ENCODE measurements at regions not wholly inside any gene's neighbourhood (a gene's known extent, or its start where the extent isn't known, plus 50 kb on each side); places are given as distances from the start of the nearest gene placed in this dataset.
A peak's percentile ranks its signal among the peaks of the same experiment; 100 is the strongest.

DNA sequence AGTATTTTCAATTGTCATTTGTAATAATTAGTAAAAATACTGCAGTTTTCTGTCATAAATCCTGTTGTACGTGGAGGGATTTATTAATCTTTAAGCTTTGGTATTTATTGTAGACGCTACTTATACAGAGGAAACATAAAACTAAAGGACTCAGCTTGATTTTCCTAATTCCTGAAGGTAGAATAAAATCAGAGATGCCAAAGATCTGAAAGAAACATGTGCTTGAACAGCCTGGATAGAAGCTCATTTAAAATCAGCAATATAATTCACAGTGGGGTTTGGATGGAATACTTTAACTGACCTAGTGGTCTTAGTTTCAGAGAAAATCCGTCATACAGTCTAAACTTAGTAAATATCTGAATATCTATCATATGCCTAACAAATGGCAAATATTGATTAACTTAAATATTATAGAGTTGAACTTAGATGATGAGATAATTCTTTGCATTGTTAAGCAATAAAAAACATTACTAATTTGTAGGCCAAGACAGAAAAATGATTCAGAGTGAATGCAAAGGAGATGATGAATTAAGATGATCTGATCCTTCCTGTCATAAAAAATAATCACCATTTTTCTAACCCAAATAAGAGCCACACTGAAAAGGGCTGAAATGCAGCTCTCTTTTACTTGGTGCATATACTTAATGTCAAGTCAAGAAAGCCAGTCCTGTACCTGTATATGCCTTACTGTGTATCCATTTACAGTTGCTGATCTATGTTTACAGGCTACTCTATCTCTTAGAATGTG is 397.1 kb upstream of the DCN start:
- no peak overlapping the region for H3K4me3 ChIP-seq
- no peaks in the 10 kb centered on the region for H3K9me3 ChIP-seq
- H3K27me3 ChIP-seq, result no peaks in the 10 kb centered on the region
- H3K4me1 ChIP-seq, result peaks cover 6% of the 10 kb centered on the region
- intact Hi-C loops (cut with DNase I), result no loop called here
- H3K27ac ChIP-seq, result peak overlapping the region; percentile 15
- no peaks in the 10 kb centered on the region for H3K36me3 ChIP-seq
- DNase-seq (ENCODE audit: extremely low spot score in 2 of 2), result no peak
- TF ChIP-seq POLR2A (IDR thresholded peaks at IDR 0.05), result no peak
- no peak for TF ChIP-seq POLR2AphosphoS5 (IDR thresholded peaks at IDR 0.05; ENCODE audit: insufficient read depth in 1 of 2, low read depth in 1 of 2)
- TF ChIP-seq, protein P1, sequence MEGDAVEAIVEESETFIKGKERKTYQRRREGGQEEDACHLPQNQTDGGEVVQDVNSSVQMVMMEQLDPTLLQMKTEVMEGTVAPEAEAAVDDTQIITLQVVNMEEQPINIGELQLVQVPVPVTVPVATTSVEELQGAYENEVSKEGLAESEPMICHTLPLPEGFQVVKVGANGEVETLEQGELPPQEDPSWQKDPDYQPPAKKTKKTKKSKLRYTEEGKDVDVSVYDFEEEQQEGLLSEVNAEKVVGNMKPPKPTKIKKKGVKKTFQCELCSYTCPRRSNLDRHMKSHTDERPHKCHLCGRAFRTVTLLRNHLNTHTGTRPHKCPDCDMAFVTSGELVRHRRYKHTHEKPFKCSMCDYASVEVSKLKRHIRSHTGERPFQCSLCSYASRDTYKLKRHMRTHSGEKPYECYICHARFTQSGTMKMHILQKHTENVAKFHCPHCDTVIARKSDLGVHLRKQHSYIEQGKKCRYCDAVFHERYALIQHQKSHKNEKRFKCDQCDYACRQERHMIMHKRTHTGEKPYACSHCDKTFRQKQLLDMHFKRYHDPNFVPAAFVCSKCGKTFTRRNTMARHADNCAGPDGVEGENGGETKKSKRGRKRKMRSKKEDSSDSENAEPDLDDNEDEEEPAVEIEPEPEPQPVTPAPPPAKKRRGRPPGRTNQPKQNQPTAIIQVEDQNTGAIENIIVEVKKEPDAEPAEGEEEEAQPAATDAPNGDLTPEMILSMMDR (IDR thresholded peaks at IDR 0.05), result no peak

DNA sequence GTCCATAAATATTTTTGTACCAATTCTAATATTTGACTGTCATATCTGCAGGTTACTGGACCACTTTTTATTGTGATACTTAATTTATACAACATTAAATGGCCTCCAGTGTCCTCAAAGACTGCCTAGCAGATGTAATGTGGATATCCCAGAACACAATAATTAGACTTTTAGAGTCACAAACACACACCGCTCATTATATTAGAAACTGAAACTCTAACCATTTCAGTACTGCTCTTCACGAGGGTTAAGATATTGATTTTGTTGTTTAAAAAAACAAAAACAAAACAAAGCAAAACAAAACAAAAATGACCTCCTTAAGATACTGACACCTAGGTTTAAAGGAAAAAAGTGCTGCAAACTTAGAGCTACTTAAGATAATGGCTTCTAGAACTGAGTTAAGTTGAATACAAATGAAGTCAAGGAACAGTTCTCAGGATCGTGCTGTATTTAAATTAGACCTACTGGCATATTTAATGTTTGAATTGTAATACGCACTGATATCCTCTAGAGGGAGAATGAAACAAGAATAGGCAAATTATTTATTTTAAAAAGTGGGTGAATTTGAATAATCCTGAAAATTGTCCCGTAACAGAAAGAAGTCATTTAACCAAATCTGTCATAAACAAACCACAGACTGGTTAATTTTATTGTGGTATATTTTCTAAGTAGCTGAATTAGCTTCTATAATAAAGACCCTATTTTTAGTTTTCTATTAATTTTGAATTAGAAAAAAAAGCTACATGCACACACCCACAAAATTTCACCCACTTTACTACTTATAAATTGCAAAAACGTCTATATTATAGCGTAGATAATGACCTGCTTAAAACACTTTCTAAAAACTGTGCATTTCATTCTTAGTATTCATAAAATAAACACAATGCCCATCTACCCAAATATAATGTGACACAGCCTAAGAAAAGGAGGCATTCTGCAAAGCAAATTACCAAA is 395.2 kb upstream of the DCN start:
- TF ChIP-seq, protein P1 (IDR thresholded peaks at IDR 0.05), result peak; percentile 24 to 68 (median 43)
- TF ChIP-seq POLR2AphosphoS5 (IDR thresholded peaks at IDR 0.05; ENCODE audit: insufficient read depth in 1 of 2, low read depth in 1 of 2) (peak in 1 of 2 donors; percentile 29), POLR2A (IDR thresholded peaks at IDR 0.05) (no peak)
- peaks cover 6% of the 10 kb centered on the region for H3K4me1 ChIP-seq
- H3K27ac ChIP-seq, result no peak overlapping the region
- peak overlapping the region; percentile 9 to 17 for H3K4me3 ChIP-seq
- no peaks in the 10 kb centered on the region for H3K27me3 ChIP-seq
- no peaks in the 10 kb centered on the region for H3K36me3 ChIP-seq
- H3K9me3 ChIP-seq, result no peaks in the 10 kb centered on the region
- intact Hi-C loops (cut with DNase I), result no loop called here
- no peak for DNase-seq (ENCODE audit: extremely low spot score in 2 of 2)

DNA sequence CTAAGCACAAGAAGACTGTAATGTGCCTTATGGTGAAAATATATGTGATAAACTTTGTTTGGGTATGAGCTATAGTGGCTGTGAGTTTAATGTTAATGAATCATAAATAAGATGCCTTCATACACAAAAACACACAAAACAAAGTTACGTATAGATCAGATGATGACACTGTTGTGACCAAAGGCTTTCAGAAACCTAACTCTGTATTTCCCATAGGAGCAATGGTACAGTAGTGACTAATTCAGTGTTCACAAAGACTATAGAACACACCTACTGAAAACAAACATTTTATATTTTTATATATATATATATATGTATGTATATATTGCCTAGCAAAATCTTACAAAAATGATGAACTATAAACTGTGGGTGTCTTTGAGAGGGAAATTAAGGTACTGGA is 393.8 kb upstream of the DCN start:
- TF ChIP-seq, protein P1 (IDR thresholded peaks at IDR 0.05), result no peak
- TF ChIP-seq POLR2AphosphoS5 (IDR thresholded peaks at IDR 0.05; ENCODE audit: insufficient read depth in 1 of 2, low read depth in 1 of 2) (no peak), POLR2A (IDR thresholded peaks at IDR 0.05) (no peak)
- no peaks in the 10 kb centered on the region for H3K27me3 ChIP-seq
- no peak for DNase-seq (ENCODE audit: extremely low spot score in 2 of 2)

DNA sequence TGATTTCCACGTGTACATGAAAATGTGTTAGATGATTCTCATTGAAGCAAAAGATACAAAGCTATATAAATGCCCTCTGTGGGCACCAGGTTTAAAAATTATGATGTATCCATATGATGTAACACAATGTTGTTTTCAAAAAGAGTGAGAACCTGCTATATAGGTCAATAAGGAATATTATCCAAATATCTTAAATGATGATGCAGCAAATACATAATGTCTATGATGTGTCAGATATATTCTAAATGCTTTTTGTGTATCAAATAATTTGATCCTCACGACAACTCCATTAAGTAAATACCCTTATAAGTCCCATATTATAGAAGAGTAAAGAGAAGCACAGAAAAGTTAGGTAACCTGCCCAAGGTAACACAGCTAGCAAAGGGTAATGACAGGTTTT is 393.0 kb upstream of the DCN start:
- intact Hi-C loops (cut with DNase I), result no loop called here
- DNase-seq (ENCODE audit: extremely low spot score in 2 of 2), result no peak

More for the DNA sequence above, 393.8 kb upstream of the DCN start:
- intact Hi-C loops (cut with DNase I), result no loop called here
- H3K4me3 ChIP-seq, result no peak overlapping the region
- no peak overlapping the region for H3K27ac ChIP-seq
- no peaks in the 10 kb centered on the region for H3K9me3 ChIP-seq
- H3K4me1 ChIP-seq, result peaks cover 6% of the 10 kb centered on the region
- H3K36me3 ChIP-seq, result no peaks in the 10 kb centered on the region

More for the DNA sequence above, 393.0 kb upstream of the DCN start:
- TF ChIP-seq POLR2A (IDR thresholded peaks at IDR 0.05) (no peak), POLR2AphosphoS5 (IDR thresholded peaks at IDR 0.05; ENCODE audit: insufficient read depth in 1 of 2, low read depth in 1 of 2) (no peak)
- TF ChIP-seq, protein P1 (IDR thresholded peaks at IDR 0.05), result no peak
- no peaks in the 10 kb centered on the region for H3K9me3 ChIP-seq
- H3K36me3 ChIP-seq, result no peaks in the 10 kb centered on the region
- H3K27ac ChIP-seq, result no peak overlapping the region
- no peak overlapping the region for H3K4me3 ChIP-seq
- no peaks in the 10 kb centered on the region for H3K27me3 ChIP-seq
- H3K4me1 ChIP-seq, result peaks cover 6% of the 10 kb centered on the region
